ENCODE measurements at regions not wholly inside any gene's neighbourhood (a gene's known extent, or its start where the extent isn't known, plus 50 kb on each side); places are given as distances from the start of the nearest gene placed in this dataset.

DNA sequence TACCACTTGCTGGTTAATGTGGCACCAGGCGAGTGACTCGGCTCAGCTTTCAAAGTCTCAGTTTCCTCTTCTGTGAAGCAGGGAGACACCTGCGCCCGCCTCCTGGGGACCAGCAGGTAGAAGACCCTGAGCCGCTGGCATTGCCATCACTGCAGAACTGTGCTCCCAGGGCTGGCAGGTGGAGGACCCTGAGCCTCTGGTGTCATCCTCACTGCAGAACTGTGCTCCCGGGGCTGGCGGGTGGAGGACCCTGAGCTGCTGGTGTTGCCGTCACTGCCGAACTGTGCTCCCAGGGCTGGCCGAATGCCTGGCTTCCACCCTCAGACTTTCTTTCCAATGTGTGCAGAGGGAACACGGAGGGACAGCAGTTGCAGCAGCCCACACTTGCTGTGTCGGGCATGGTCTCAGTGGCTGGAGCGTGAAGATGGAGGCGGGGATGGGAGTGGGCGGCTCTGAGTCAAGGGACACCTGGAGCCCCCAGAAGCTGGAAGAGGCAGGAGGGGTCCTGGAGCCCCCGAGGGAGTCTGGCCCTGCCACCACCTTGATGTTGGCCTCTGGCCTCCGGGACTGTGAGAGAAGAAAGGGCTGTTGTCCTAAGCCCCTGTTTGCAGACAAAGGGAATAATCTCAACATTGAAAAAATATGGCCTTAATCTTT lies 75.8 kb upstream of the METTL9 start:
- SMC1A ChIA-PET (ENCODE audit: uncharacterized antibody, unreplicated experiment): no interaction called here
- Histone ChIP-seq H3K79me2 (ENCODE audit: control insufficient read depth, insufficient read depth, low read length) (peaks cover 12% of the 10 kb centered on the region), H3K36me3 (ENCODE audit: control insufficient read depth in 2 of 2, insufficient read depth in 2 of 2, low read length in 1 of 2) (no peaks in the 10 kb centered on the region), H3K9me3 (replicated peaks; ENCODE audit: control insufficient read depth, insufficient read depth, low read length) (no peaks in the 10 kb centered on the region; the same call in 2 of the 3 replicates), H4K20me1 (ENCODE audit: control insufficient read depth, insufficient read depth) (no peaks in the 10 kb centered on the region), H2AFZ (ENCODE audit: control insufficient read depth, low read depth, low read length) (no peak overlapping the region), H3K27me3 (replicated peaks in 1 of 2; ENCODE audit: control insufficient read depth in 2 of 2, insufficient read depth in 2 of 2, low read length in 1 of 2) (no peaks in the 10 kb centered on the region; a peak in 1 of 4 replicates), H3K27ac (ENCODE audit: control insufficient read depth, insufficient read depth) (no peak overlapping the region), H3K4me2 (ENCODE audit: control insufficient read depth, insufficient read depth) (no peak overlapping the region), H3K4me1 (ENCODE audit: control insufficient read depth, insufficient read depth, low read length) (no peaks in the 10 kb centered on the region), H3K9ac (ENCODE audit: control insufficient read depth, insufficient read depth, low read length) (no peak overlapping the region), H3K4me3 (no peak overlapping the region)
- in situ Hi-C loops (cut with MboI): no loop called here
- BruUV-seq (replicated peaks): no TSS peak
- FAIRE-seq (no peak), ATAC-seq (no peak), DNase-seq (ENCODE audit: low read depth, low spot score) (no peak)
- RAD21 ChIA-PET (ENCODE audit: unreplicated experiment): no interaction called here
- POLR2A ChIA-PET: interaction anchor here (0.7 kb wide), 1 partner anchor 317 kb away, joined by 4 read pairs; no protein-coding TSS in a partner anchor
- WGBS (ENCODE audit: insufficient coverage, insufficient replicate concordance, low lambda C conversion rate, missing lambda C conversion rate): 68% methylated on average over 17 of the region's 17 CpGs
- intact Hi-C loops (cut with micrococcal nuclease; ENCODE audit: unreplicated experiment): no loop called here
- CTCF ChIA-PET: no interaction called here
- TF ChIP-seq NFYB (IDR thresholded peaks at IDR 0.05; ENCODE audit: insufficient read depth, low read depth, low read length) (no peak), STAT3 (IDR thresholded peaks at IDR 0.05; ENCODE audit: low read depth, low read length) (no peak), YY1 (IDR thresholded peaks at IDR 0.05; ENCODE audit: low read depth, low read length) (no peak), EZH2 (IDR thresholded peaks at IDR 0.05; ENCODE audit: borderline replicate concordance, control insufficient read depth, low read depth, low read length) (no peak), RB1 (IDR thresholded peaks at IDR 0.05; ENCODE audit: borderline replicate concordance) (no peak), HDAC6 (IDR thresholded peaks at IDR 0.05; ENCODE audit: unreplicated experiment) (no peak), ZZZ3 (IDR thresholded peaks at IDR 0.05; ENCODE audit: control insufficient read depth, insufficient read length, low read depth) (no peak), ZBED1 (IDR thresholded peaks at IDR 0.05; ENCODE audit: borderline replicate concordance) (no peak), JUNB (IDR thresholded peaks at IDR 0.05) (no peak), SREBF1 (IDR thresholded peaks at IDR 0.05; ENCODE audit: low read length) (no peak), EP300 (IDR thresholded peaks at IDR 0.05; ENCODE audit: borderline replicate concordance in 1 of 2, control insufficient read depth in 1 of 2, low read depth in 2 of 2, low read length in 2 of 2) (no peak), KAT2A (conservative IDR thresholded peaks at IDR 0.05; ENCODE audit: control insufficient read depth, low read depth, low read length) (no peak), NFYA (IDR thresholded peaks at IDR 0.05; ENCODE audit: borderline replicate concordance, low read depth, low read length) (no peak), SPI1 (IDR thresholded peaks at IDR 0.05; ENCODE audit: borderline replicate concordance, insufficient read depth, low read depth, low read length) (no peak), RCOR1 (conservative IDR thresholded peaks at IDR 0.05; ENCODE audit: low read depth, low read length) (no peak), POLR2AphosphoS2 (IDR thresholded peaks at IDR 0.05; ENCODE audit: low read depth, low read length) (no peak)
- TF ChIP-seq, protein P1, sequence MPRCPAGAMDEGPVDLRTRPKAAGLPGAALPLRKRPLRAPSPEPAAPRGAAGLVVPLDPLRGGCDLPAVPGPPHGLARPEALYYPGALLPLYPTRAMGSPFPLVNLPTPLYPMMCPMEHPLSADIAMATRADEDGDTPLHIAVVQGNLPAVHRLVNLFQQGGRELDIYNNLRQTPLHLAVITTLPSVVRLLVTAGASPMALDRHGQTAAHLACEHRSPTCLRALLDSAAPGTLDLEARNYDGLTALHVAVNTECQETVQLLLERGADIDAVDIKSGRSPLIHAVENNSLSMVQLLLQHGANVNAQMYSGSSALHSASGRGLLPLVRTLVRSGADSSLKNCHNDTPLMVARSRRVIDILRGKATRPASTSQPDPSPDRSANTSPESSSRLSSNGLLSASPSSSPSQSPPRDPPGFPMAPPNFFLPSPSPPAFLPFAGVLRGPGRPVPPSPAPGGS (IDR thresholded peaks at IDR 0.05; ENCODE audit: borderline replicate concordance, insufficient read depth, low read depth, low read length, poor library complexity, severe bottlenecking): no peak
- TF ChIP-seq, protein P2, sequence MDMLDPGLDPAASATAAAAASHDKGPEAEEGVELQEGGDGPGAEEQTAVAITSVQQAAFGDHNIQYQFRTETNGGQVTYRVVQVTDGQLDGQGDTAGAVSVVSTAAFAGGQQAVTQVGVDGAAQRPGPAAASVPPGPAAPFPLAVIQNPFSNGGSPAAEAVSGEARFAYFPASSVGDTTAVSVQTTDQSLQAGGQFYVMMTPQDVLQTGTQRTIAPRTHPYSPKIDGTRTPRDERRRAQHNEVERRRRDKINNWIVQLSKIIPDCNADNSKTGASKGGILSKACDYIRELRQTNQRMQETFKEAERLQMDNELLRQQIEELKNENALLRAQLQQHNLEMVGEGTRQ (IDR thresholded peaks at IDR 0.05; ENCODE audit: borderline replicate concordance, low read depth, low read length): no peak
- TF ChIP-seq, protein P3, sequence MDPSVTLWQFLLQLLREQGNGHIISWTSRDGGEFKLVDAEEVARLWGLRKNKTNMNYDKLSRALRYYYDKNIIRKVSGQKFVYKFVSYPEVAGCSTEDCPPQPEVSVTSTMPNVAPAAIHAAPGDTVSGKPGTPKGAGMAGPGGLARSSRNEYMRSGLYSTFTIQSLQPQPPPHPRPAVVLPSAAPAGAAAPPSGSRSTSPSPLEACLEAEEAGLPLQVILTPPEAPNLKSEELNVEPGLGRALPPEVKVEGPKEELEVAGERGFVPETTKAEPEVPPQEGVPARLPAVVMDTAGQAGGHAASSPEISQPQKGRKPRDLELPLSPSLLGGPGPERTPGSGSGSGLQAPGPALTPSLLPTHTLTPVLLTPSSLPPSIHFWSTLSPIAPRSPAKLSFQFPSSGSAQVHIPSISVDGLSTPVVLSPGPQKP (IDR thresholded peaks at IDR 0.05; ENCODE audit: low read depth, low read length): no peak

Data from GM12878 (cell line).